Large intestine (tissue), 3 donors: ENCODE measurements at regions not wholly inside any gene's neighbourhood (a gene's known extent, or its start where the extent isn't known, plus 50 kb on each side); places are given as distances from the start of the nearest gene placed in this dataset.

Source experiments
- DNase-seq, 2 donors: peaks; one replicate each; pipeline versions ENCODE4 v3.0.0 to v3.0.0-alpha.2; 2013
- H3K27ac ChIP-seq: one replicate; pipeline ENCODE4 v1.5.1; 2013; ENCODE audit warnings: low read length
- H3K27me3 ChIP-seq: 2 replicates; pipeline ENCODE4 v1.6.1; 2013; ENCODE audit warnings: low read length; ENCODE audit not compliant: control insufficient read depth, insufficient read depth
- H3K36me3 ChIP-seq: 2 replicates; pipeline ENCODE4 v1.6.1; 2013; ENCODE audit warnings: low read length; ENCODE audit not compliant: control insufficient read depth, insufficient read depth
- H3K4me1 ChIP-seq: one replicate; pipeline ENCODE4 v1.6.1; 2013; ENCODE audit warnings: low read length; ENCODE audit not compliant: control insufficient read depth, insufficient read depth
- H3K4me3 ChIP-seq: one replicate; pipeline ENCODE4 v1.5.1; 2013; ENCODE audit warnings: low read length
- H3K9me3 ChIP-seq: one replicate; pipeline ENCODE4 v1.6.1; 2013; ENCODE audit warnings: mild to moderate bottlenecking, low read depth, low read length, moderate library complexity; ENCODE audit not compliant: control insufficient read depth
- WGBS: methylation state at CpG from one replicate; pipeline ENCODE4 v1.1.5; 2013; ENCODE audit warnings: low lambda C conversion rate; ENCODE audit not compliant: insufficient coverage; 5-methylcytosine and 5-hydroxymethylcytosine counted together

DNA sequence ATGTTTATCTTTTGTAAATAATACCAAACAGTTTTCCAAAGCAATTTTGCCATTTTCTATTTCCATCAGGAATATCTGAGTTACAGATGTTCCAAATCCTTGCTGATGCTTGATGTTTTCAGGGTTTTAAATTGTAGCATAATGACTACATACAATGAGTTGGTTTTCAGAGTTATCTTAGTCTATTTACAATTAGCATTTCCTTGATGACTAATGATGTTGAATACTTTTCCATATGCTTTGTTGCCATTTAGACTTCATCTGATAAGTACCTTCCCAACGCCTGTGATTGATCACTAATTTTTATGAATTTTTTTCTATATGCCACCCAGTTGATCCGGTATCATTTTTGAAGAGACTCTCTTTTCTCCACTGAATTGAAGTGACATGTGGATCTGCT is 102.3 kb downstream of the SLC25A46 start:
- Histone ChIP-seq H3K27ac (no peak overlapping the region), H3K4me1 (no peaks in the 10 kb centered on the region), H3K9me3 (no peaks in the 10 kb centered on the region), H3K4me3 (no peak overlapping the region), H3K36me3 (no peaks in the 10 kb centered on the region), H3K27me3 (no peaks in the 10 kb centered on the region)
- DNase-seq: no peak
- 63% methylated on average over 1 of the region's 2 CpGs for WGBS

DNA sequence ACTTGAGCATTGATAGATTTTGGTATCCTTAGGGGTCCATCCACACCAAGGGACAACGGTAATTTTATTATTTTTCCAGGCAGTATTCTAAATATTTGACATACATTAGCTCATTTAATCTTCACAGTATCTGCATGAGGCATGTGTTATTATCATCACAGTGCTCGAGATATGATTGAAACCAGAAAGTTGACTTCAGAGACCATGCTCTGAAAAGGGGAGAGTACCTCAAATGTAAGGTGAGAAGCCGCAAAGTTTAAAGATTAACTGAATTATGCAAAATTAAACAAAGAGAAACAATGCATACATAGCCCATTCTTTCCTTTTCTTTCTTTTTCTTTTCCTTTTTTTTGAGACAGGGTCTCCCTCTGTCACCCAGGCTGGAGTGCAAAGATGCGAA is 104.1 kb downstream of the SLC25A46 start:
- Histone ChIP-seq H3K9me3 (no peaks in the 10 kb centered on the region), H3K27me3 (no peaks in the 10 kb centered on the region), H3K4me1 (no peaks in the 10 kb centered on the region), H3K4me3 (no peak overlapping the region), H3K27ac (no peak overlapping the region), H3K36me3 (no peaks in the 10 kb centered on the region)
- DNase-seq: no peak
- WGBS: no CpG with 5 or more reads among the region's 4 CpGs

DNA sequence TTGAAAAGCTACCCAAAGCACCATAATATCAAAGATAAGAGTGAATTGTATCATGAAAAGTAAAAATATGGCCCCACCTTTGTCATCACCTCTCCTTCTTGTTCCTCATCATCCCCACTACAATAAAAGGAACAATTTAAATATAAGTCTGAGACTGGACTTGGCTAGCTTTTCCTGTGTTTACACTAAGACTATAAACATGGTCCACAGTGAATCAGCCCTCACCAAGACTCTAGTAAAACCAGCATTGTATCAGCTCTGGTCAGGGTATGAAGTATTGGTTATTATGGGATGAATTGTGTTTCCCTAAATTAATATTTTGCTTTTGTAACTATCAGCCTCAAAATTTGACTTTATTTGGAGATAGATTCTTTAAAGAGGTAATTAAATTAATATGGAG is 105.4 kb downstream of the SLC25A46 start:
- Histone ChIP-seq H3K4me1 (no peaks in the 10 kb centered on the region), H3K4me3 (no peak overlapping the region), H3K9me3 (no peaks in the 10 kb centered on the region), H3K27me3 (no peaks in the 10 kb centered on the region), H3K36me3 (no peaks in the 10 kb centered on the region), H3K27ac (no peak overlapping the region)
- no peak for DNase-seq

DNA sequence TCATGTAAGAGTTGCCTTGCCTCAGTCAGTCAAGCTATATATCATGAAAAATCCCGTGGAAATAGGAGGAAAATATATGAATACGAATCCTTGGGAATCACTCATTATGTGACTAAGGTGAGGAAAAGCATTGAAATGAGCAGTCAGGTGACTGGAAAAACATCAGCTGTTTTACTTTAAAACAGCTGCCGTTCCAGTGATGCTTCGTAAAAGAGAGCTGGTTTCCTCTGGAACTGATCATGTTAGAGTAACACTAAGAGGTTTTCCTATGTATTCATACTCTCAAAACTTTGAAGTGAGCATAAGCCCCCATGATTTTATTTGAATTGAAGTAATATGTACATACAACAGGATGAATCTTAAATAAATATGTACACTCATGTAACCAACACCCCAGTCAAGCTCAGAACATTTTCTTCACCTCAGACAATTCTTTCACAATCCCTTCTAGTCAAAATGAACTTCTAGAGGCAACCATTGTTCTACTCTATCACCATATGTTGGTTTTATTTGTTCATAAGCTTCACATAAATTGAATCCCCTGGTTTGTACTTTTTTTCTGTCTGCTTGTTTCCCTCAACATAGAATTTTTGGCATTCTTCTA is 107.7 kb downstream of the SLC25A46 start:
- no peaks in the 10 kb centered on the region for H3K36me3 ChIP-seq
- H3K27ac ChIP-seq: no peak overlapping the region
- no peak for DNase-seq
- H3K4me1 ChIP-seq: no peaks in the 10 kb centered on the region
- H3K9me3 ChIP-seq: no peaks in the 10 kb centered on the region
- H3K27me3 ChIP-seq: no peaks in the 10 kb centered on the region
- no peak overlapping the region for H3K4me3 ChIP-seq
- 69% methylated on average over 2 of the region's 4 CpGs for WGBS

DNA sequence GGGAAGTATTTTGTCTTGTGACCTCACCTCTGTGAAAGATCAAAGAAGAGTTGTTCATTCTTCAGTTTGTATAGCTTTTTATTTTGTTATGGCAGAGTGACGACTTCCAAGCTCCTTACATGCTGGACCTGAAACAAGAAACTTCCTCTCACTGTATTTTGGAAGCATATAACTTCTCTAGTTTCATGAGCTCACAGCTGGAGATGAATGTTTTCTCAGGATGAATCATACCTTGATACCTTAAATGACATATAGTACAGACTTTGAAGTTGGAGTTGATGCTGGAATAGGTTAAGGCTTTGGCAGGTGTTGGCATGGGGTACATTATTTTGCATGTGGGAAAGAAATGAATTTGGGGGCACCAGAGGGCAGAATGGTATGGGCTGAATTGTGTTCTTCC is 112.5 kb downstream of the SLC25A46 start:
- Histone ChIP-seq H3K9me3 (no peaks in the 10 kb centered on the region), H3K4me1 (no peaks in the 10 kb centered on the region)
- WGBS: no CpG with 5 or more reads among the region's 1 CpG

DNA sequence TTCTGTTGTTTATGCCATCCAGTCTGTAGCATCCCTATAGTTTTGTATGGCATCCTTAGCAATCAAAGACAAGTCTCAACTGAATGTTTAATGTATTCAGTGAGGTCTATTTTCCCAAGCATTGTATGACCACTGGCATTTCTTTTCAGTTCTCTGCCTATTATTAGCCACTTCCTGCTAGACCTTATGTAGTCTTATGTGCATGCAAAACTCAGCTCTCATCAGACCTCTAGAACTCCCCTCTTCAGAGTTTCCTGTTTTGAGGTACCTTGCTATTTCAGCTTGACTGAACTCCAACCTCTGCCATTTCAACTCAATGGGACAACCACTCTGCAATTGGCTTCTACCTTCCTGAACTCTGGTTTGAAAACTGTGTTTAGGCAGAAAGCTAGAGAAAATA is 113.2 kb downstream of the SLC25A46 start:
- Histone ChIP-seq H3K4me3 (no peak overlapping the region), H3K27ac (no peak overlapping the region), H3K36me3 (no peaks in the 10 kb centered on the region), H3K9me3 (no peaks in the 10 kb centered on the region), H3K27me3 (no peaks in the 10 kb centered on the region), H3K4me1 (no peaks in the 10 kb centered on the region)
- DNase-seq: no peak

More for the DNA sequence above, 112.5 kb downstream of the SLC25A46 start:
- H3K27ac ChIP-seq: no peak overlapping the region
- no peak overlapping the region for H3K4me3 ChIP-seq
- DNase-seq: no peak
- no peaks in the 10 kb centered on the region for H3K36me3 ChIP-seq
- H3K27me3 ChIP-seq: no peaks in the 10 kb centered on the region

DNA sequence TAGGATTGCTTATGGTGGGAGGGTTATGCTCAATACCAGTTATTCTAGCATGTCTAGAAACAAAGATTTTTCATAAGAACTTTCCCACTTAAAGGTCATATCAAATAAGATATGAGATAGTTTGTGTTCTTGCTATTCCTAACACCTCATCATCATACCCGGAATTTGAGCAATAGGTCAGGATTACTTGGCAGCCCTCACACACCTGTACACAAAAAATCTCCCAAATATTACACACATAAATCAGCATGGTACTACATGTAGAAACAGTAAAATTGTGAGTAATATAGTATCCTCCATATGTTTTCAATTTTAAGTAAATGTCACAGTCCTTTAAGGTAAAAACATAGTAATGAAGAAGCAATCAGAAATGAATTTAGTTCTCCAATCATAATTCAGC is 113.7 kb downstream of the SLC25A46 start:
- WGBS: no CpG with 5 or more reads among the region's 1 CpG
- DNase-seq: no peak
- no peaks in the 10 kb centered on the region for H3K36me3 ChIP-seq

DNA sequence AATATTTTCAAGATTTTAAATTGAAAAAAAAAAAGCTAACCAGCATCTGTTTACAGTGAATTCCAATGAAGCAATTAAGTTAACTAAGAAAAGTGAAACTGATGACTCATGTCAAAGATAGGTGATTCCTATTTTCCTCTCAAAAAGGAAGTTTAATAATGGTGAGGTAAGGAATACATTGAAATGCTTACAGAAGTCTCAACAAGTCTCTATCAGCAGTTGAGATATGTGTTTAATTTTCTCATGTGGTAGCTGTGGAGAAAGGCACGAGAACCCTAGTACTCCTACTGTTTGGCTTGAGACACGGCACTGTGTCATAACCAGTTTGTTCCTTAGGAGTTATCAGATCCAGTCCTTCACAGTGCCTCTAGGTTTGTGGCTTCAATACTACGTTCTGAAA is 114.5 kb downstream of the SLC25A46 start:
- Histone ChIP-seq H3K4me3 (no peak overlapping the region), H3K36me3 (no peaks in the 10 kb centered on the region), H3K27ac (no peak overlapping the region), H3K4me1 (no peaks in the 10 kb centered on the region), H3K9me3 (no peaks in the 10 kb centered on the region), H3K27me3 (no peaks in the 10 kb centered on the region)
- no peak for DNase-seq
- 51% methylated on average over 2 of the region's 3 CpGs for WGBS

More for the DNA sequence above, 113.7 kb downstream of the SLC25A46 start:
- no peaks in the 10 kb centered on the region for H3K9me3 ChIP-seq
- H3K4me1 ChIP-seq: no peaks in the 10 kb centered on the region
- no peak overlapping the region for H3K27ac ChIP-seq
- no peaks in the 10 kb centered on the region for H3K27me3 ChIP-seq
- H3K4me3 ChIP-seq: no peak overlapping the region

DNA sequence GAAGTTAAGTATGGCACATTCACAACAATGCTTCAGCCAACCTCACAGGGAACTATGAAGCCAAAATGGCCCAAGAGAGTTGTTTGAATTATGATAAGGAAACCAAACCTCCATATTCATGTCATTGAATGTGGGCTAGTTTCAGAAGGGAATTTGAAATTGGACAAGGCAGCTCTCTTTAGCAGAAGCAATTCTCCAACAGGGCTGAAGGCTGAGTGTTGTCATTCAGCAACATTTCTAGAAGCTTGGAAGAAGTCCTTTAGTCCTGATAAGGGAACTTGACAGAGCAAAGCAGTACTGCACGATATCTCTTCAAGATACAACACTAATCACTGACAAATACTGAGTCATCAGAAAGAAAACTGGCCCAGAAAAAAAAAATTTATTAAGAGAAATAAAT is 115.4 kb downstream of the SLC25A46 start:
- no peak for DNase-seq
- 75% methylated on average over 1 of the region's 1 CpG for WGBS

DNA sequence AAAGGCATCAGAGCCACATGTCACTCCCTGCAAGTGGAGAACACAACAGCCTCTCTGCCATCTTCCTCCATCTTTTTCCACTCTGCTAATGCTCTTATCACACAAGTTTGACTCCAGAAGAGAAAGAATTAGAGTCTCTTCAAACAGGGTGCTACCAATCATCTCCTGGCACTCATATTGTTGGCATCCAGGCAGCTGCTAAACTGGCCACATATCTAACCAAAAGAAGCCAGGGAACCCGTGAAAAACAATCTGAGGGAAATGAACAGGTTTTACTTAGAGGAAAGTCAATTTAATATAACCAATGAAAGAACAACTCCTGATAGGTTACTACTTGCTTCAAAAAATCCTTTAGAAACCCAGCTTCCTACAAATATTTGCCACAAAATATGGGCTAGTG is 117.2 kb downstream of the SLC25A46 start:
- H3K4me1 ChIP-seq: no peaks in the 10 kb centered on the region
- H3K27ac ChIP-seq: no peak overlapping the region
- no peaks in the 10 kb centered on the region for H3K36me3 ChIP-seq
- no peaks in the 10 kb centered on the region for H3K27me3 ChIP-seq
- DNase-seq: no peak
- no peak overlapping the region for H3K4me3 ChIP-seq
- H3K9me3 ChIP-seq: no peaks in the 10 kb centered on the region
- no CpG with 5 or more reads among the region's 1 CpG for WGBS

More for the DNA sequence above, 115.4 kb downstream of the SLC25A46 start:
- H3K4me1 ChIP-seq: no peaks in the 10 kb centered on the region
- no peaks in the 10 kb centered on the region for H3K36me3 ChIP-seq
- H3K27me3 ChIP-seq: no peaks in the 10 kb centered on the region
- H3K9me3 ChIP-seq: no peaks in the 10 kb centered on the region
- no peak overlapping the region for H3K27ac ChIP-seq
- H3K4me3 ChIP-seq: no peak overlapping the region

DNA sequence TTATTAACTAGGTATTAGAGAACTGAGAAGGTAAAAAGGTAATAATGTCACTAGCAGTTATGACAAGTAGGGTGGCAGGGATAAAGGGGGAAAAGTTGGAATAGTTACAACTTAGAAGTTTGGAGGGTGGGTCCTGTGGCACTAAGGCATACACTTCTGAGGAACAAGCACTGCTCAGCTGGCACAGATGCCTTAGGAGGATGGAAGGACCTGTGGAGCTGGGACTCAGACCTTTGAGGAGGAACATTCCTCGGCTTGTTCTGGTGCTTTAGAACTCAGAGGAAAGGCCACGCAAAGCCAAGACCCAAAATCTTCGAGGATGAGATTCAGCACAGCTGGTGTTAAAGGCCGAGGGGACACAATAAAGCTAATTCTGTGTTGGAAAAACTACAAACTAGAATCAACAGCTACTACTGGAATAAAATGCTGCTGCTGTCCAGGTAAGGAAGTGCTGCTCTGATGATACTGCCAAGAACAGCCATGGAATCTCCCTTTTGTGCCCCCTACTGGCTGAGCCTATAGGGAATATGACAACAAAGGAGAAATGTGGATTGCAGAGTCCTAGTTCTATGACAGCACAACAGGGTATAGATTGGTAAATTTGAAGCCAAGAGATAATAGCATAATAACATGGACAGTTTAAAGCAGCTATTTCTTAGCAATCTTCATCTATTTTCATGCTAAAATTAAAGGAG is 126.7 kb downstream of the SLC25A46 start:
- DNase-seq: no peak
- H3K27ac ChIP-seq: no peak overlapping the region
- H3K36me3 ChIP-seq: no peaks in the 10 kb centered on the region
- no peak overlapping the region for H3K4me3 ChIP-seq
- H3K9me3 ChIP-seq: no peaks in the 10 kb centered on the region
- 62% methylated on average over 2 of the region's 4 CpGs for WGBS
- no peaks in the 10 kb centered on the region for H3K4me1 ChIP-seq
- no peaks in the 10 kb centered on the region for H3K27me3 ChIP-seq
